Activated CD8-positive, alpha-beta T cell treated with anti-CD3 and anti-CD28 coated beads for 36 hours (primary cell): ENCODE measurements at regions not wholly inside any gene's neighbourhood (a gene's known extent, or its start where the extent isn't known, plus 50 kb on each side); places are given as distances from the start of the nearest gene placed in this dataset.

ENCODE experiments used
- ATAC-seq: fragments of 200-7000 bp; cut with Tn5 transposase; one replicate; pipeline ENCODE4 v1.10.0; 2021; ENCODE audit warnings: mild to moderate bottlenecking, moderate library complexity
- CTCF ChIA-PET: fragments of 350-600 bp; sonication (Branson Sonifier 250); formaldehyde crosslinking; loops from one replicate; lab custom pipeline; 2021; ENCODE audit warnings: antibody characterized with exemption; lab: Charles Lee
- POLR2A ChIA-PET: fragments of 350-600 bp; sonication (Branson Sonifier 250); formaldehyde crosslinking; loops from one replicate; lab custom pipeline; 2021; ENCODE audit warnings: antibody characterized with exemption; lab: Charles Lee
- DNase-seq: peaks from one replicate; pipeline ENCODE4 v3.0.0-alpha.2; 2020
- H3K27ac Mint-ChIP-seq: one replicate; pipeline ENCODE4 v1.8.0; 2021; ENCODE audit warnings: mild to moderate bottlenecking, mixed read lengths
- H3K27me3 Mint-ChIP-seq: one replicate; pipeline ENCODE4 v1.8.0; 2021; ENCODE audit warnings: mixed read lengths
- H3K36me3 Mint-ChIP-seq: one replicate; pipeline ENCODE4 v1.8.0; 2021; ENCODE audit warnings: low read depth, mixed read lengths
- H3K4me1 Mint-ChIP-seq: one replicate; pipeline ENCODE4 v1.8.0; 2021; ENCODE audit warnings: low read depth, mixed read lengths
- H3K4me3 Mint-ChIP-seq: one replicate; pipeline ENCODE4 v1.8.0; 2021; ENCODE audit warnings: mild to moderate bottlenecking, moderate library complexity, mixed read lengths
- H3K9me3 Mint-ChIP-seq: one replicate; pipeline ENCODE4 v1.8.0; 2021; ENCODE audit warnings: mixed read lengths
- intact Hi-C: fragments of 100-400 bp; cut with micrococcal nuclease; formaldehyde crosslinking; loops from one replicate; pipeline ENCODE4 v1.10.0; 2022
- TF ChIP-seq, protein P1 (sequence below): fragments of 200-600 bp; IDR thresholded peaks from one replicate; pipeline ENCODE4 v1.8.0; 2022; ENCODE audit warnings: antibody characterized with exemption, mild to moderate bottlenecking

DNA sequence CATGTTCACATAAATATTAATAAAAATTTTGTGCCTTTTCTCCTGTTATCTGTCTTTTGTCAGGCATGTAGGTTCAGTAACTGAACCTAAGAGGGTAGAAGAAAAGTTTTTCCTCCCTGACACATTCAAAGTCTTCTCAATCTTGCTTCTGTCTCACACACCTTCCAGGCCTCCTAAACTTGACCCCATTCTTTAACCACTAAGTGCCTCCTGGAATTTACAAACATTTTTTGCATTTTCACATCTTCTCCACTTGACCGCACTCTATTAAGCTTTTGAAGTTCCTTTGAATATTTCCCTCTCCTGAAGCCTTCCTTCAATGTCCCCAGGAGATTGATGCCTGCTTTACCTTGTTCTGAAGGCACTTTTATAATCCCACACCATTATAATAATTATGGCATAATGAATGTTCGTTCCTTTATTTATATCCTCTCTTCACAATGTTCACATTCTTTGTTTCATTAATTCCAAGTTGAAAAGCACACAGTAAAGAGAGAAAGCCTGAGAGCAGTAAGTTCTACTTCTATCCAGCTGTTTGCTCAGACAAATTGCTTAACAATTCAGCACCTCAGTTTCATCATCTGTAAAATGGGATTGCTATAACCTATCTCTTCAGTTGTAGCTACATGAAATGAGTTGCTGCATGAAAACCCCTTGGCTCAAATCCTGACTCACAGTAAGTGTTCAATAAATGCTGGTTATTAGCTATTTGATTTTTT is 184.8 kb upstream of the KLHL29 start:
- H3K4me3 Mint-ChIP-seq, result no peak overlapping the region
- CTCF ChIA-PET, result interaction anchor here (0.6 to 1.4 kb wide), 2 partner anchors 135 to 424 kb away, joined by 3 to 4 read pairs; no protein-coding TSS in a partner anchor
- intact Hi-C loops, result no loop called here
- peaks cover 4% of the 10 kb centered on the region for H3K27me3 Mint-ChIP-seq
- TF ChIP-seq, protein P1, sequence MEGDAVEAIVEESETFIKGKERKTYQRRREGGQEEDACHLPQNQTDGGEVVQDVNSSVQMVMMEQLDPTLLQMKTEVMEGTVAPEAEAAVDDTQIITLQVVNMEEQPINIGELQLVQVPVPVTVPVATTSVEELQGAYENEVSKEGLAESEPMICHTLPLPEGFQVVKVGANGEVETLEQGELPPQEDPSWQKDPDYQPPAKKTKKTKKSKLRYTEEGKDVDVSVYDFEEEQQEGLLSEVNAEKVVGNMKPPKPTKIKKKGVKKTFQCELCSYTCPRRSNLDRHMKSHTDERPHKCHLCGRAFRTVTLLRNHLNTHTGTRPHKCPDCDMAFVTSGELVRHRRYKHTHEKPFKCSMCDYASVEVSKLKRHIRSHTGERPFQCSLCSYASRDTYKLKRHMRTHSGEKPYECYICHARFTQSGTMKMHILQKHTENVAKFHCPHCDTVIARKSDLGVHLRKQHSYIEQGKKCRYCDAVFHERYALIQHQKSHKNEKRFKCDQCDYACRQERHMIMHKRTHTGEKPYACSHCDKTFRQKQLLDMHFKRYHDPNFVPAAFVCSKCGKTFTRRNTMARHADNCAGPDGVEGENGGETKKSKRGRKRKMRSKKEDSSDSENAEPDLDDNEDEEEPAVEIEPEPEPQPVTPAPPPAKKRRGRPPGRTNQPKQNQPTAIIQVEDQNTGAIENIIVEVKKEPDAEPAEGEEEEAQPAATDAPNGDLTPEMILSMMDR, result no peak
- H3K27ac Mint-ChIP-seq, result no peak overlapping the region
- H3K36me3 Mint-ChIP-seq, result no peaks in the 10 kb centered on the region
- POLR2A ChIA-PET, result no interaction called here
- H3K9me3 Mint-ChIP-seq, result peaks cover 3% of the 10 kb centered on the region
- ATAC-seq (no peak), DNase-seq (no peak)
- no peaks in the 10 kb centered on the region for H3K4me1 Mint-ChIP-seq

DNA sequence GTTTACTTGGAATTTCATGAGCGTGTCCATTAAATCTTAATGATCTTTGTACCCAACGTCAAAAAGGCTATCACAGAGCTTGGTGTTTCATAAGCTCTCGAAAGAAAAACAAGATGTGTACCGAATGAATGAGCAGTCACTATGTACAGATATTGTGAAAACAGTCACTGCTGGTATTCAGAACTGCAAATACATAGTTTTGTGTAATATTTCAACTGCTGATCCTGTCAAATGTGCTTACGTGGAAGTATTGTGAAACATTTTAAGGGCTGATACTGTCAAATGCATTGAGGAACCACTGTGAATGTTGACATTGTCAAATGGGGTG is 184.2 kb upstream of the KLHL29 start:
- intact Hi-C loops, result no loop called here
- ATAC-seq (no peak), DNase-seq (no peak)
- H3K9me3 Mint-ChIP-seq, result peaks cover 3% of the 10 kb centered on the region
- CTCF ChIA-PET, result interaction anchor here (0.6 to 1.4 kb wide), 2 partner anchors 135 to 424 kb away, joined by 3 to 4 read pairs; no protein-coding TSS in a partner anchor
- no peak overlapping the region for H3K27ac Mint-ChIP-seq
- POLR2A ChIA-PET, result no interaction called here
- TF ChIP-seq, protein P1, result no peak
- peaks cover 4% of the 10 kb centered on the region for H3K27me3 Mint-ChIP-seq
- H3K4me3 Mint-ChIP-seq, result no peak overlapping the region
- no peaks in the 10 kb centered on the region for H3K36me3 Mint-ChIP-seq
- no peaks in the 10 kb centered on the region for H3K4me1 Mint-ChIP-seq

DNA sequence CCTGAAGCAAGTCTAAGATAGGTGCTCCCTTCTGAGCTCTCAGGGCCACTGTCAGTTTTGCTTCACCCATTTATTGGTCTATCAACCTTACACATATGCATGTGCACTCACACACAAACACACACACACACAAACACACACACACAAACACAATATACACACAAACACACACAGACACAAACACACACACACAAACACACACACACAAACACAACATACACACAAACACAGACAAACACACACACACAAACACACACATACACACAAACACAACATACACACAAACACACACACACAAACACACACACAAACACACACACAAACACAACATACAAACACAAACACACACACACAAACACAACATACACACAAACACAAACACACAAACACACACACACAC is 181.6 kb upstream of the KLHL29 start:
- H3K9me3 Mint-ChIP-seq, result peaks cover 3% of the 10 kb centered on the region
- DNase-seq, result no peak
- CTCF ChIA-PET, result no interaction called here
- TF ChIP-seq, protein P1, result no peak
- intact Hi-C loops, result no loop called here
- POLR2A ChIA-PET, result no interaction called here
- H3K4me3 Mint-ChIP-seq, result no peak overlapping the region
- peaks cover 12% of the 10 kb centered on the region for H3K27me3 Mint-ChIP-seq
- H3K27ac Mint-ChIP-seq, result no peak overlapping the region
- ATAC-seq, result no peak
- H3K4me1 Mint-ChIP-seq, result no peaks in the 10 kb centered on the region
- H3K36me3 Mint-ChIP-seq, result no peaks in the 10 kb centered on the region

DNA sequence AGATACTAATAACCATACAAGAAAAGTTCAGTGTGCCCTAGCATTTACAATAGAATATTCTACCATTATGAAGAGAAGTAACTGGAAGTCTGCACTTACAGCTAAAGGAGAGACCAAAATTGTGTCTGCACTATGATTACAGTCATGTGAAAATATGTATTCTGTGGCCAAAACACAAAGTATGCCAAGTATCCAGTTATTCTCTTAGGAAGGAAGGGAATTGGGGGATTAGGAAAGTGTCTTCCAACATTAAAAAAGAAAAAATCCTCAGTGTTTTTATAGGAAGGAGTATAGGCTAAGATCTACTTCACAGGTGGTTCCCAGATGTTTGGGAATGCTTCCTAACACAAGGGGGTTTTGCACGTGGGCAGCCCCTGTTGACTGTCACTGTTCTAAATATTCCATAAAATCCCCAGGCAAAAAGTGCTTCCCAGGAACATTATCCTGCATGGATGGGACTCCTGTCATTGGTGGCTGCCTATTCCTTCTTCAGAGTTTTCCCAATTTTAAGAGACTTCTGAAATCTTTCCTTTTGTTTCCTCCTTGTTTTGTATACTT is 180.2 kb upstream of the KLHL29 start:
- TF ChIP-seq, protein P1, result no peak
- intact Hi-C loops, result no loop called here
- H3K27ac Mint-ChIP-seq, result no peak overlapping the region
- no peak overlapping the region for H3K4me3 Mint-ChIP-seq
- no peaks in the 10 kb centered on the region for H3K4me1 Mint-ChIP-seq
- no peaks in the 10 kb centered on the region for H3K36me3 Mint-ChIP-seq
- ChIA-PET POLR2A (no interaction called here), CTCF (no interaction called here)
- H3K9me3 Mint-ChIP-seq, result peaks cover 3% of the 10 kb centered on the region
- ATAC-seq (no peak), DNase-seq (no peak)
- peaks cover 12% of the 10 kb centered on the region for H3K27me3 Mint-ChIP-seq

DNA sequence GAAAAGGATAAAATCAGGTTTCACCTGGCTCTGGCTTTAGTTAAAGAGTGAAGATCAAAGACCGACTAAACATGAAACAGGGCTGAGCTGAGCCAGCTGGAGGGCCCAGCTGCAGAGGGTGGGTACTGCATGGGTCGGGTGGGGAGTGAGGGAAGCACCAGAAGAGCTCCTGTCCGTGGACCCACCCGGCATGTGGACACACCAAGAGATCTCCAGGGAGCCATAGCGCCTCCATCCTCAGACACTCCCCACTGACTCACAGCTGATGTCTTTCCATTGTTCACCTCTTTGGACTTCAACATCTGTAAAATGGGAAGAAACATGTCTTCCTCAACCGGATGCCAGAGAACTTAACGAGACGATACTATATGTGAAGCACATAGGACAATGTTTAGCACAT is 178.3 kb upstream of the KLHL29 start:
- no peak for DNase-seq
- H3K4me1 Mint-ChIP-seq, result no peaks in the 10 kb centered on the region
- POLR2A ChIA-PET, result no interaction called here
- H3K4me3 Mint-ChIP-seq, result no peak overlapping the region
- H3K36me3 Mint-ChIP-seq, result no peaks in the 10 kb centered on the region
- TF ChIP-seq, protein P1, result no peak
- CTCF ChIA-PET, result no interaction called here
- peaks cover 10% of the 10 kb centered on the region for H3K27me3 Mint-ChIP-seq
- H3K27ac Mint-ChIP-seq, result no peak overlapping the region
- peaks cover 3% of the 10 kb centered on the region for H3K9me3 Mint-ChIP-seq
- ATAC-seq, result no peak
- intact Hi-C loops, result no loop called here
